ENCODE measurements at regions not wholly inside any gene's neighbourhood (a gene's known extent, or its start where the extent isn't known, plus 50 kb on each side); places are given as distances from the start of the nearest gene placed in this dataset.

DNA sequence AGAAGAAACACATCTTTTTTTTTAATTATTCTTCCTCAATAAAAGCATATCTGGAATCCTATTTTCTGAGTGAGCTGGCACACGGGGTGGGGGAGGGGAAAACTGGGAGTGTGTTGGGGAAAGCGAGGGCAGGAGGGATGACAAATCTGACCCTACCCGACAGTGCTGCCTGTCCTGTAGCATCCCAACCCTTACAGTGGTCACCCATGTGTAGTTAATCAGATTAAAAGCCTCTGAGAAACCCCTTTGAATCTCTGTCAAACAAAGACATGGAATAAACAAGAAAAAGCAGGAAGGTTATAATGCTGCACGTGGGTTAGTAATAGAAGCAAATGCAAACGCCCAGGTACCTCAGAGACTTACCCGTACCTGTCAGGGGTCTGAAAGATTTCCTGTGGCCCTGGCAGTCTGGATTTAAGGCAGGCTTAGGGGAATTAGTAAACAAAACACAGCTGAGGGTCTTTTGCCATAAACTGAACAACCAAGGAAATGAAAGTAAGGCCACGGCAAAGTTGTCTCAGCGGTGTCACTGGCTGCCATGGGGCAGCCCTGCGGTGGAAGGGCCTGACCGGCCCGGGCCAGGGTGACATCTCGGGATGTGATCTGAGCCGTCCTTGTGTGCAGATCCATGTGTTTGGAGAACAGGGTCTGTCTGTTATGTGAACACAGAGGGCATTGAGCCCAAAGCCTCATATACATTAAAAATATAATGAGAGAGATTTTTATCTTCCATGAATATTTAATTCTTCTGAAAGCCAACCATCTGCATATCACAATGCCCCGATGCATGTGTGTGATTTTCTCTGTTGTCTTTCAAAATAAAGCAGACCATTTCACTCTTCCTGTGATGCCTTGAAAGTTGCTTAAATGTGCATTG is 308.2 kb downstream of the ZNF608 start:
- TF ChIP-seq, protein P1, sequence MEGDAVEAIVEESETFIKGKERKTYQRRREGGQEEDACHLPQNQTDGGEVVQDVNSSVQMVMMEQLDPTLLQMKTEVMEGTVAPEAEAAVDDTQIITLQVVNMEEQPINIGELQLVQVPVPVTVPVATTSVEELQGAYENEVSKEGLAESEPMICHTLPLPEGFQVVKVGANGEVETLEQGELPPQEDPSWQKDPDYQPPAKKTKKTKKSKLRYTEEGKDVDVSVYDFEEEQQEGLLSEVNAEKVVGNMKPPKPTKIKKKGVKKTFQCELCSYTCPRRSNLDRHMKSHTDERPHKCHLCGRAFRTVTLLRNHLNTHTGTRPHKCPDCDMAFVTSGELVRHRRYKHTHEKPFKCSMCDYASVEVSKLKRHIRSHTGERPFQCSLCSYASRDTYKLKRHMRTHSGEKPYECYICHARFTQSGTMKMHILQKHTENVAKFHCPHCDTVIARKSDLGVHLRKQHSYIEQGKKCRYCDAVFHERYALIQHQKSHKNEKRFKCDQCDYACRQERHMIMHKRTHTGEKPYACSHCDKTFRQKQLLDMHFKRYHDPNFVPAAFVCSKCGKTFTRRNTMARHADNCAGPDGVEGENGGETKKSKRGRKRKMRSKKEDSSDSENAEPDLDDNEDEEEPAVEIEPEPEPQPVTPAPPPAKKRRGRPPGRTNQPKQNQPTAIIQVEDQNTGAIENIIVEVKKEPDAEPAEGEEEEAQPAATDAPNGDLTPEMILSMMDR (IDR thresholded peaks at IDR 0.05; ENCODE audit: extremely low read depth, insufficient read depth, missing control alignments), result no peak
- in situ Hi-C loops (cut with MboI; ENCODE audit: low pct_unique_long_range_greater_than_20kb, low sequenced_read_pairs, unreplicated experiment), result no loop called here
- no peak for DNase-seq (ENCODE audit: low spot score)

DNA sequence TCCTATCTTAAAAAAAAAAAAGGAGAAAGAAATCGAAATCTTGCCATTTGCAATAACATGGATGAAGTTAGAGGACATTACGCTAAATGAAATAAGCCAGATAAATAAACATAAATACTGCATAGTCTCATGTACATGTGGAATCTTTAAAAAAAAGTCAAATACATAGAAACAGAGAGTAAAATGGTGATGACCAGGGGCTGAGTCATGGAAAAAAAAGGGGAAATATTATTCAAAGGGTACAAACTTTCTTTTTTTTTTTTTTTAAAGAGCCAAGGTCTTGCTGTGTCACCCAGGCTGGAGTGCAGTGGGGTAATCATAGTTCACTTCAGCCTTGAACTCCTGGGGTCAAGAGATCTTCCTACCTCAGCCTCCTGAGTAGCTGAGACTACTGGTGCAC is 310.1 kb downstream of the ZNF608 start:
- TF ChIP-seq, protein P1 (IDR thresholded peaks at IDR 0.05; ENCODE audit: extremely low read depth, insufficient read depth, missing control alignments), result no peak
- in situ Hi-C loops (cut with MboI; ENCODE audit: low pct_unique_long_range_greater_than_20kb, low sequenced_read_pairs, unreplicated experiment), result no loop called here
- DNase-seq (ENCODE audit: low spot score), result no peak

DNA sequence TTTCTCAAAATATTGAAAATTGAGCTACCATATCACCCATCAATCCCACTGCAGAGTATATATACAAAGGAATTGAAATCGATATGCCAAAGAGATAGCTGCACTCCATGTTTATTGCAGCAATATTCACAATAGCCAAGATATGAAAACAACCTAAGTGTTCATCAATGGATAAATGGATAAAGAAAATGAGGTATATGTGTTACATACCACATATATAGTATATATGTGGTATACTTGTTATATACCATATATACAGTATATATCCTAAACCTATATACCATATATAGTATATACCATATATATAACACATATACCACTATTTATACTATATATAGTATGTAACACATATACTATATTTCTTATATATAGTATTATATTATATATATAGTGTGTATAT is 313.3 kb downstream of the ZNF608 start:
- TF ChIP-seq, protein P1 (IDR thresholded peaks at IDR 0.05; ENCODE audit: extremely low read depth, insufficient read depth, missing control alignments), result no peak
- no peak for DNase-seq (ENCODE audit: low spot score)
- in situ Hi-C loops (cut with MboI; ENCODE audit: low pct_unique_long_range_greater_than_20kb, low sequenced_read_pairs, unreplicated experiment), result no loop called here

DNA sequence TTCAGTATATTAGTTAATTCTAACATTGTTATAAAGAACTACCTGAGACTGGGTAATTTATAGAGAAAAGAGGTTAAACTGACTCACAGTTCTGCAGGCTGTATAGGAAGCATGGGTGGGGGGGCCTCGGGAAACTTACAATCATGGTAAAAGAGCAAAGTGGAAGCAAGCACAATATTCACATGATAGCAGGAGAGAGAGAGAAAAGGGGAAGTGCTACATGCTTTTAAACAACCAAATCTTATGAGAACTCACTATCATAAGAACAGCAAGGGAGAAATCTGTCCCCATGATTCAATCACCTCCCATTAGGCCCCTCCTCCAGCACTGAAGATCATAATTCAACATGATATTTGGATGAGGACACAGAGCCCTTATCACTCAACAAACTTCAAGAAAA is 324.9 kb downstream of the ZNF608 start:
- DNase-seq (ENCODE audit: low spot score), result no peak
- in situ Hi-C loops (cut with MboI; ENCODE audit: low pct_unique_long_range_greater_than_20kb, low sequenced_read_pairs, unreplicated experiment), result no loop called here
- TF ChIP-seq, protein P1 (IDR thresholded peaks at IDR 0.05; ENCODE audit: extremely low read depth, insufficient read depth, missing control alignments), result no peak

DNA sequence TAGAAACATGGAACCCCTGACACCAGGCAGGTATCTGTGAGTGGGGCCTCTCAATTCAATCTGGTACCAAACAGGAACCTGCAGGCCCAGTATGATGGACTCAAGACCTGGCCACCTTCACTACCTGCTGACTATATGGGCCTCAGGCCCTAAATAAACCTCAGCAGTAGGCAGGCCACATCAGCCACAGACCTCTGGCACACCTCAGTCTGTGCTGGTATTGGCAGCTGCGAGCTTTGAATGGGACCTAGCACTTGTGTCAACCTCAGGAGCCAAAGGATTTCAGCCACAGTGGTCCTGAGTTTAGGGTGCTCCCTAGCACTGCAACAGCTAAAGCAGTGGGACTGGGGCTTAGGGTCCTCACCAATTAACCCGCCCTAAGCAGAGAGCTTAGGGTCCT is 325.5 kb downstream of the ZNF608 start:
- TF ChIP-seq, protein P1 (IDR thresholded peaks at IDR 0.05; ENCODE audit: extremely low read depth, insufficient read depth, missing control alignments), result no peak
- DNase-seq (ENCODE audit: low spot score), result no peak
- in situ Hi-C loops (cut with MboI; ENCODE audit: low pct_unique_long_range_greater_than_20kb, low sequenced_read_pairs, unreplicated experiment), result no loop called here

DNA sequence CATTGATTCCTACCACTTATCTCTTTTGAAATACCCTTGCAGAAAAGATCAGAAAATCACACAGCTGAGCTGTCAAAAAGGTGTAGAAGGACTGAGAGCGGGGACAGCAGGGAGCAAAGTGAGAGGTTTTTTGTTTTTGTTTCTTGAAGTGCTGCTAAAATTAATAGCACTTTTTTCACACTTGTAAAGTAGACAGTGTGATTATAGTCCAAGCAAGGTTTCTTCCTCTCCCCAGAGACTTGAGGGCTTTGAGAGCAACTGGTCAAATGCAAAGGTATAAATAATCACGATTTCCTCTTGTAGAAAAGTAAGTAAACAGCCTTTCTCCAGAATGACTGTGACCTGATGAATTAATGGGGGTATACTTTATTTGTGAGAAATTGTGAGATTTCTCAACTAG is 326.9 kb downstream of the ZNF608 start:
- in situ Hi-C loops (cut with MboI; ENCODE audit: low pct_unique_long_range_greater_than_20kb, low sequenced_read_pairs, unreplicated experiment), result no loop called here
- DNase-seq (ENCODE audit: low spot score), result no peak
- TF ChIP-seq, protein P1 (IDR thresholded peaks at IDR 0.05; ENCODE audit: extremely low read depth, insufficient read depth, missing control alignments), result no peak
